MM.1S (cell line): ENCODE measurements at regions not wholly inside any gene's neighbourhood (a gene's known extent, or its start where the extent isn't known, plus 50 kb on each side); places are given as distances from the start of the nearest gene placed in this dataset.

ENCODE experiments used
- CTCF ChIP-seq: fragments of 300-600 bp; sonication (generic); IDR thresholded peaks from 2 replicates; pipeline ENCODE4 v1.5.1; 2016; ENCODE audit warnings: antibody characterized with exemption, low read length, mixed read lengths
- EZH2 ChIP-seq: fragments of 300-600 bp; sonication (generic); optimal IDR thresholded peaks from 2 replicates; pipeline ENCODE3; 2017; ENCODE audit warnings: low read depth, mild to moderate bottlenecking, antibody characterized with exemption, low read length, mixed read lengths

GRCh38 chr12:61652265-61652664 lies 607.9 kb upstream of the USP15 start:
- TF ChIP-seq EZH2 (no peak), CTCF (no peak)
